H1 (cell line): ENCODE measurements at regions not wholly inside any gene's neighbourhood (a gene's known extent, or its start where the extent isn't known, plus 50 kb on each side); places are given as distances from the start of the nearest gene placed in this dataset.

Experiments used
- EZH2 ChIP-seq: fragments of 200-600 bp; sonication (generic); IDR thresholded peaks from 2 replicates; pipeline ENCODE4 v1.7.1; 2012; ENCODE audit warnings: low read depth, mild to moderate bottlenecking, moderate library complexity, low read length, inconsistent platforms; ENCODE audit not compliant: severe bottlenecking
- POLR2A ChIP-seq, 2 experiments: IDR thresholded peaks; 1 replicate in 1 of 2; 2 replicates in 1 of 2; pipeline ENCODE4 v1.6.1; 2011; ENCODE audit warnings: low read depth in 2 of 2, low read length in 2 of 2, mild to moderate bottlenecking in 2 of 2; ENCODE audit errors: control extremely low read depth in 1 of 2
- SP2 ChIP-seq: IDR thresholded peaks from 2 replicates; pipeline ENCODE4 v1.6.1; 2012; ENCODE audit warnings: mild to moderate bottlenecking, low read length, inconsistent platforms

- TF ChIP-seq EZH2 (no peak), POLR2A (IDR thresholded peaks at IDR 0.05; ENCODE audit: control extremely low read depth in 1 of 2, low read depth in 2 of 2, low read length in 2 of 2) (no peak), SP2 (no peak)
Observed at GRCh38 chr12:68420225-68421010, 88.3 kb upstream of the MDM1 start (continued).
